GM20000 (cell line): ENCODE measurements at regions not wholly inside any gene's neighbourhood (a gene's known extent, or its start where the extent isn't known, plus 50 kb on each side); places are given as distances from the start of the nearest gene placed in this dataset.

Source experiments
- DNase-seq: peaks from one replicate; pipeline ENCODE4 v3.0.0; 2012; ENCODE audit warnings: low spot score
- CTCF ChIP-seq: IDR thresholded peaks from 2 replicates; pipeline ENCODE4 v1.5.1; 2012; ENCODE audit warnings: mild to moderate bottlenecking, control low read depth; ENCODE audit errors: extremely low read depth, missing control alignments

DNA sequence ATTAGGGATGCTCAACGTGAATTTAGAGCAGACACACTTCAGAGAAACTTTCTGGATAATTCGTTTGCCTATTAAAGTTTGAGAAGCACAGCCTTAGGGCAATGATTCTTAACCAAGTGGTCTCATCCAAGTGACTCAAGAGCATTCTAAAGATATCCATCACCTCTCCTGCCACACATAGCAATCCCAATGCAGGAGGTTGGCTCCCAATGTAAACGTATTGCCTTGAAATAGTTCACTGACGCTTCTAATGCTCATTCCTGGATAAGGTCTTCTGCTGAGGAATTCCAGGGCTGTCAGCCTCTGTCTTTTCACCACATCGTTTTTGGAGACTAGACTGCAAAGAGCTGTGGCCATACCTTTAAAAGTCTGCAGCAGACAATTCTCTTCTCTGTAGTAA is 279.8 kb upstream of the DACH1 start:
- DNase-seq, result no peak
- no peak for TF ChIP-seq CTCF

- TF ChIP-seq CTCF, result no peak
- DNase-seq, result no peak
Observed at GRCh38 chr13:72145383-72145782, 278.4 kb upstream of the DACH1 start.

DNA sequence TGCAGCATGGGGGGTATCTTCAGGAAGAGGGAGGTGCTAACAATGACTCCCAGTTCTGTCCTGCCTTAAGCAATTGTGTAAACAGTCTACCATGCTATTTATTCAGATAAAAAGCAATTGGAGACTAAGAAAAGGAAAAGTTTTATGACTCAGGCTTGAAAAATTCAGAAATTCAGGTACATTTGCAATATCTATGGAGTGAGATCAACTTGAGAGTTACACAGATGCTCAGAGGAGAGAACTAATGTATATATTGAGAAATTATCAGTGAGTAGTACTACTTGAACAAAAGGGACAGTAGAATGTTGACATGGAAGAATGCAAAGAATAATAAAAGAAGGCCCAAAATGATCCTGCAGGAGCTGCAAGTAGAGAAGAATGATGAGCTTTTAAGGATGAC is 277.6 kb upstream of the DACH1 start:
- DNase-seq, result no peak
- TF ChIP-seq CTCF, result no peak

DNA sequence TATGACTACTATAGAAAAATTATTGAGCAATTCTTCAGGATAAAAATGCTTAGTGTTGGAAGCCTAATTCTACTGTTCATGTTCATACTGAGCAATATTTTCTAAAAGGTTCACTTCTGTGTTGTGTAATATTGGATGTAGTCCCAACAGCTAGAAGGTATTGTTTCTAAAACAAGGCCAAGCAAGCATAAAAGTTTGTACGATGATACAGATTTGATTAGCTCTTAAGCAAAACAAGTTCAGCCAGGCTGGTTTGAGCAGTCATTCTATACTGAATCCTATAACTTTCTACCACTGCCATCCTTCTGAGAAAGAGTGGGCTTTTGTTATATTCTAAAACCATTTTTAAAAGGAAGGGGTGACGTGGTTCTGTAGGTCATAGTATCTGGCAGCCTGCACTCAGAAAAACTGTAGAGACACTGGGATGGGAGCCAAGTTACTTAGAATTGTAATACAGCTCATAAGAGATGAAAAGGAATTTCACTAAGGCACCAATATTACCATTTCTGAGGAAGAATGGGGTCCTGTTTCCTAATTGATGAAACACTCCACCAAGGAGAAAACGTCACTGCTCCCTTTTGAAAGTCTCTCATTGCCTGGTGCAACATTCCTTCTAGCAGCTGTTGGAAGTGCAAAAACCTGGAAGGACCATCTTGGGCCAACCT is 275.0 kb upstream of the DACH1 start:
- DNase-seq, result no peak
- no peak for TF ChIP-seq CTCF

DNA sequence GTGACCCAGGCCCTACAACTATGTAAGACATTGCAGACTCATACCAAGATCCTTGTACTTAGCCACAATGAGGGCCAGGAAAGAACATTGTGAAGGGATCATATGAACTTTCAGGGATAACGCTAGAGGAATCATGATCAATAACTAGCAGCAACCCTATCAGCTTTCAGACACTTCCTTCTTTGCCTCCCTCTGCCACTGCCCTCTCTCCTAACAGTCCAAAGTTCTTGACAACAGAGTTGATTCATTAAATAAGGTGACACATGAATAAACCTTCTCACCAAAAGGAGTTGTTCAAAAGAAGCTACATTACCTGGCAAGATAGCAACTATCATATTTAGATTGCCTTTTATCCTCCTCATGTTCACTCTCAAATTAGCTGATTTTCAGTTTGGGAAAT is 272.2 kb upstream of the DACH1 start:
- DNase-seq, result no peak
- no peak for TF ChIP-seq CTCF

DNA sequence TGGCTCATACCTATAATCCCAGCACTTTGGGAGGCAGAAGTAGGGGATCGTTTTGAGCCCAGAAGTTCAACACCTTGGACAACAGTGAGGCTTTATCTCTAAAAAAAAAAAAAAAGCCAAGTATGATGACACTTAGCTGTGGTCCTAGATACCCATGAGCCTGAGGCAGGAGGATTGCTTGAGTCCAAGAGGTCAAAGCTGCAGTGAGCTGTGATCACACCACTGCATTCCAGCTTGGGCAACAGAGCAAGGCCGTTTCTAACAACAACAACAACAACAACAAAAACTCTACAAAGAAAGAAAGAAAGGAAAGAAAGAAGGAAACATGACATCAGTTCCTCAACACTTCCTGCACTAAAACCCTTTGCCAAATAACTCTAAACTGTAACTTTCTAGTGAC is 265.1 kb upstream of the DACH1 start:
- DNase-seq, result no peak
- no peak for TF ChIP-seq CTCF

DNA sequence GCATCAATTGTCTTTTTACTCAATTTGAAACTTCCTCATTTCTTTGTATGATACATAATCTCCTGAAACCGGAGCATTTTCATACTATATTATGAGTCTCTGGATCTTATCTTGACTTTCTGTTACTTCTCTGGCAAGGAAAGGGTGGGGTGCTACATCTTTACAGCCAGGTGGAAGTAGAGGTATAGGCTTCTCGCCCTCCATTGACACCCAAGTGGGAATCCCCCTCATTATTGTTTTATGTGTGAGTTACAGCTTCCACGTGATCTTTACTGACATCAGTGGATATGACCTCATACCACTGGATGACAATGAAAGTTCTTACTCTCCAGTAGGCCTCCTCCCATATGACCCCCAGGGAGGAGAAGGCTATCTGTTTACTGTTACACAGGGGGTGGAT is 262.1 kb upstream of the DACH1 start:
- no peak for TF ChIP-seq CTCF
- no peak for DNase-seq

DNA sequence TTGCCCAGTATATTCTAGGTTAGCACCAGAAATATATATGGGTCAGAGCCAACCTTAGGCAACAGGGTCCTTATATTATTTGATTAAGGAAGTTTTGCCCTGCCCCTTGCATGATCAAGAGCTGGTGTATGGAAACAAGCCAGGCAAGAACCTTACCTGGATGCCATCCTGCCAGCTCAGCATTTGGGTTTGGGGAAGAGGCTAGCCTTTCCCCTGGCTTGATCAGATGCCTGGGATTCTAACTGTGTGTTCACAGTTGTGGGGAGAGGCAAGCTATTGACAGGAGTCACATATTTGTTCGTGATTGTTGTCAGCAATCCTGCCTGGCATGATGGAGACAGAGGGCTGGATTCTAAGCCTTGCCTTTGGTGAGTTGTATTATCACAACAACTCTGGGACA is 260.0 kb upstream of the DACH1 start:
- no peak for TF ChIP-seq CTCF
- no peak for DNase-seq
